ENCODE measurements at regions not wholly inside any gene's neighbourhood (a gene's known extent, or its start where the extent isn't known, plus 50 kb on each side); places are given as distances from the start of the nearest gene placed in this dataset.

DNA sequence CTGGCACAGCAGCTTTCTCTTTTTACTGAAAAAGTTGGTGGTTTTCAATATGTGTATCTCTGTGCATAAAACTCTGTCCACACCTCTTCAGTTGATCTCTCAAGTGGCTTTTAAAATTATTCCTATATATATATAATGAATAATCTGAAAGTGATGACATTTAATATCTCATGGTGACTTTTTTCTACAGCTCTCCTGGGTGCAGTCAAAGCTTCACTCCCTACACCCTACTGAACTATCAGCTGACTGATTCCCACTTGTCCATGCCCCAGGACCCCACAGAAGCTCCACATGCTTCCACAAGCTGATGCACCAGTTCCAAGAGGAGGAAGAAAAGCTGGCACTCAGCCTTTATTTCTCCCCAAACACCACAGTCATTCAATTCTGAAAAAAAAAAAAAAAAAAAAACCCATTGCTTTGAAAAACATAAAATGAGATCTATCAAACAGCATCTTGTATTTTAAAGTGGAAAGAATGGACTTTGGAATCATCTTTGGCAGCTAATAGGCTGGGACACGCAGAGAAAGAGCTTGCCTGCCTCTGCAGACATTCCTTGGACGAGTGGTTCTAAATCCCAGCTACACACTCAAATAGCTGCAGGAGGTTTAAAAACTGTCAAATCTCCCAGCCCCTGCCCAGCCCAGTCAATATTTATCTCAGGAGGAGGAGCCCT is 75.3 kb upstream of the GDF10 start:
- no peak for DNase-seq
- Mint-ChIP-seq H3K9me3 (peaks cover 4% of the 10 kb centered on the region), H3K36me3 (ENCODE audit: low read depth) (no peaks in the 10 kb centered on the region), H3K4me1 (no peaks in the 10 kb centered on the region), H3K27ac (no peak overlapping the region), H3K27me3 (peaks cover 2% of the 10 kb centered on the region), H3K4me3 (no peak overlapping the region)
- intact Hi-C loops (cut with micrococcal nuclease), result no loop called here
- TF ChIP-seq, protein P1, sequence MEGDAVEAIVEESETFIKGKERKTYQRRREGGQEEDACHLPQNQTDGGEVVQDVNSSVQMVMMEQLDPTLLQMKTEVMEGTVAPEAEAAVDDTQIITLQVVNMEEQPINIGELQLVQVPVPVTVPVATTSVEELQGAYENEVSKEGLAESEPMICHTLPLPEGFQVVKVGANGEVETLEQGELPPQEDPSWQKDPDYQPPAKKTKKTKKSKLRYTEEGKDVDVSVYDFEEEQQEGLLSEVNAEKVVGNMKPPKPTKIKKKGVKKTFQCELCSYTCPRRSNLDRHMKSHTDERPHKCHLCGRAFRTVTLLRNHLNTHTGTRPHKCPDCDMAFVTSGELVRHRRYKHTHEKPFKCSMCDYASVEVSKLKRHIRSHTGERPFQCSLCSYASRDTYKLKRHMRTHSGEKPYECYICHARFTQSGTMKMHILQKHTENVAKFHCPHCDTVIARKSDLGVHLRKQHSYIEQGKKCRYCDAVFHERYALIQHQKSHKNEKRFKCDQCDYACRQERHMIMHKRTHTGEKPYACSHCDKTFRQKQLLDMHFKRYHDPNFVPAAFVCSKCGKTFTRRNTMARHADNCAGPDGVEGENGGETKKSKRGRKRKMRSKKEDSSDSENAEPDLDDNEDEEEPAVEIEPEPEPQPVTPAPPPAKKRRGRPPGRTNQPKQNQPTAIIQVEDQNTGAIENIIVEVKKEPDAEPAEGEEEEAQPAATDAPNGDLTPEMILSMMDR (IDR thresholded peaks at IDR 0.05), result no peak
- ChIA-PET CTCF (interaction anchor here (0.7 kb wide), 1 partner anchor 24 kb away, joined by 3 read pairs; no protein-coding TSS in a partner anchor), POLR2A (no interaction called here)
- no peak for ATAC-seq (ENCODE audit: low read depth)

- Mint-ChIP-seq H3K4me3 (no peak overlapping the region), H3K9me3 (peaks cover 4% of the 10 kb centered on the region), H3K27ac (no peak overlapping the region), H3K27me3 (peaks cover 2% of the 10 kb centered on the region), H3K36me3 (ENCODE audit: low read depth) (no peaks in the 10 kb centered on the region), H3K4me1 (no peaks in the 10 kb centered on the region)
- intact Hi-C loops (cut with micrococcal nuclease), result no loop called here
- POLR2A ChIA-PET, result no interaction called here
- no peak for DNase-seq
- CTCF ChIA-PET, result interaction anchor here (0.7 kb wide), 1 partner anchor 23 kb away, joined by 3 read pairs; no protein-coding TSS in a partner anchor
- TF ChIP-seq, protein P1 (IDR thresholded peaks at IDR 0.05), result no peak
- no peak for ATAC-seq (ENCODE audit: low read depth)
Measured at GRCh38 chr10:47225219-47225927, 74.6 kb upstream of the GDF10 start.

DNA sequence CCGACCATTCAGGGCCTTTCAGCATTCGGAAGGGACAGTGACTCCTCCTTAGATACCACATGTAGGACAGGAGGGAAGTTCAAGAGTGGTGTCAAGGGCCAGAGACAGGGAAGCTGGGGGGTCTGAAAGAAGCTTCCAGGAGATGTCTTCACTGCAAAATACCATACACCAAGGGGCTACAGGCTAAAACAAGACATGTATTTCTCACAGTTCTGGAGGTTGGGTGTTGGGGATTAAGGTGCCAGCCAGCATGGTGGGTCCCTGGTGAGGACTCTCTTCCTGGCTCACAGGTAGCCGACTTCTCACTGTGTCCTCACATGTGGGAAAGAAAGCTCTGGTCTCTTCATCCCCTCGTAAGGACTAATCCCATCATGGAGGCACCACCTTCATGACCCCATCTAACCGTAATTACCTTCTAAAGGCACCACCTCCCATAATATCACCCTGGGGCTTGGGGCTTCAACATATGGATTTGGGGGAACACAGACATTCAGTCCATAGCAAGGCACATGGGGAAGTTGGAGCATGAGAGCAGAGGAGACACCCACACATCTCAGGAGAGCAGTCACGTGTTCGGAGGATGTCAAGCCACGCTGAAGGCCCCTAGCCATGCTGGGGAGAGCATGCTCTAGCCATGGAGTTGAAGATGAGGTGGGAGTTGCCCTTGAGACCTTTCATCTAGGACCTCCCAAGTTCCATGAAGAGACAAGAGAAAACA is 73.9 kb upstream of the GDF10 start:
- no peak overlapping the region for H3K4me3 Mint-ChIP-seq
- TF ChIP-seq, protein P1 (IDR thresholded peaks at IDR 0.05), result no peak
- H3K4me1 Mint-ChIP-seq, result no peaks in the 10 kb centered on the region
- DNase-seq (no peak), ATAC-seq (ENCODE audit: low read depth) (no peak)
- no peak overlapping the region for H3K27ac Mint-ChIP-seq
- H3K27me3 Mint-ChIP-seq, result peaks cover 2% of the 10 kb centered on the region
- POLR2A ChIA-PET, result no interaction called here
- peaks cover 4% of the 10 kb centered on the region for H3K9me3 Mint-ChIP-seq
- no peaks in the 10 kb centered on the region for H3K36me3 Mint-ChIP-seq (ENCODE audit: low read depth)
- CTCF ChIA-PET, result no interaction called here
- intact Hi-C loops (cut with micrococcal nuclease), result no loop called here

DNA sequence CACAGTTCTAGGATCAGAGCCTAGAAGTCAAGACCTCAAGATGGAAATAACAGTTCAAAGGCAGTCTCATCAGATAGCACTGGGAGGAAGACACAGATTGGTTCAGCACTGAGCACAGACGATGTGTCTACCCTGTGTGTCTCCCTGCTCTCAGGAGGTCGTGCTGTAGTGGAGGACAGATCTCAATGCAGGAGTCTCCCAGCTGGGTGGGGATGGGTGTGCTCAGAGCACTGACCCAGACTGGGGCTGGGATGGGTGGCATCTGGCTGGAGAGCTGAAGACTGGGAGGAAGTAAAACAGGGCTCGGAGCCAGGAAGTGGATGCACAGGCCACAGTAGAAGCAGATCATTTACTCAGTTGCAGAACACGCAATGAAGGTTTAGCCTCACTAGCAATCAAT is 69.5 kb upstream of the GDF10 start:
- ChIA-PET POLR2A (no interaction called here), CTCF (no interaction called here)
- intact Hi-C loops (cut with micrococcal nuclease), result no loop called here
- Mint-ChIP-seq H3K27me3 (peaks cover 2% of the 10 kb centered on the region), H3K27ac (no peak overlapping the region), H3K4me1 (no peaks in the 10 kb centered on the region), H3K4me3 (no peak overlapping the region), H3K36me3 (ENCODE audit: low read depth) (no peaks in the 10 kb centered on the region), H3K9me3 (peaks cover 4% of the 10 kb centered on the region)
- TF ChIP-seq, protein P1 (IDR thresholded peaks at IDR 0.05), result no peak
- DNase-seq (no peak), ATAC-seq (ENCODE audit: low read depth) (no peak)

- Mint-ChIP-seq H3K4me1 (no peaks in the 10 kb centered on the region), H3K4me3 (no peak overlapping the region), H3K36me3 (ENCODE audit: low read depth) (no peaks in the 10 kb centered on the region), H3K27ac (no peak overlapping the region), H3K9me3 (peaks cover 4% of the 10 kb centered on the region), H3K27me3 (peaks cover 2% of the 10 kb centered on the region)
- CTCF ChIA-PET, result no interaction called here
- ATAC-seq (ENCODE audit: low read depth), result no peak
- intact Hi-C loops (cut with micrococcal nuclease), result no loop called here
- POLR2A ChIA-PET, result no interaction called here
- TF ChIP-seq, protein P1 (IDR thresholded peaks at IDR 0.05), result no peak
- DNase-seq, result no peak
Measured at GRCh38 chr10:47230957-47231356, 69.0 kb upstream of the GDF10 start.

Measured in activated B cell treated with CpG ODN at 0.5 μM for 24 hours (primary cell).